ENCODE measurements at regions not wholly inside any gene's neighbourhood (a gene's known extent, or its start where the extent isn't known, plus 50 kb on each side); places are given as distances from the start of the nearest gene placed in this dataset.

GRCh38 chr5:143913008-143913752 lies 101.2 kb downstream of the HMHB1 start:
- H3K27ac ChIP-seq (ENCODE audit: control insufficient read depth, insufficient read depth): no peak overlapping the region
- no peaks in the 10 kb centered on the region for H3K4me1 ChIP-seq (ENCODE audit: control insufficient read depth, insufficient read depth, low read length)
- no peak for ATAC-seq
- FAIRE-seq: no peak
- H3K4me2 ChIP-seq (ENCODE audit: control insufficient read depth, insufficient read depth): no peak overlapping the region
- no peaks in the 10 kb centered on the region for H3K36me3 ChIP-seq (ENCODE audit: control insufficient read depth in 2 of 2, insufficient read depth in 2 of 2, low read length in 1 of 2)
- no peaks in the 10 kb centered on the region for H3K27me3 ChIP-seq (replicated peaks in 1 of 2; ENCODE audit: control insufficient read depth in 2 of 2, insufficient read depth in 2 of 2, low read length in 1 of 2)
- H2AFZ ChIP-seq (ENCODE audit: control insufficient read depth, low read depth, low read length): no peak overlapping the region
- no peak overlapping the region for H3K9ac ChIP-seq (ENCODE audit: control insufficient read depth, insufficient read depth, low read length)
- ChIA-PET CTCF (no interaction called here), SMC1A (ENCODE audit: uncharacterized antibody, unreplicated experiment) (no interaction called here), POLR2A (no interaction called here), RAD21 (ENCODE audit: unreplicated experiment) (no interaction called here)
- no peak overlapping the region for H3K4me3 ChIP-seq
- H3K9me3 ChIP-seq (replicated peaks; ENCODE audit: control insufficient read depth, insufficient read depth, low read length): no peaks in the 10 kb centered on the region
- 96% methylated on average over 1 of the region's 1 CpG for WGBS (ENCODE audit: insufficient coverage, insufficient replicate concordance, low lambda C conversion rate, missing lambda C conversion rate)
- no peaks in the 10 kb centered on the region for H3K79me2 ChIP-seq (ENCODE audit: control insufficient read depth, insufficient read depth, low read length)
- H4K20me1 ChIP-seq (ENCODE audit: control insufficient read depth, insufficient read depth): no peaks in the 10 kb centered on the region
- in situ Hi-C loops (cut with MboI): no loop called here
- intact Hi-C loops (cut with micrococcal nuclease; ENCODE audit: unreplicated experiment): no loop called here
- TF ChIP-seq BCLAF1 (IDR thresholded peaks at IDR 0.05) (no peak), POU2F2 (IDR thresholded peaks at IDR 0.05; ENCODE audit: borderline replicate concordance, low read depth, low read length) (no peak), HDAC2 (IDR thresholded peaks at IDR 0.05) (no peak), ZNF592 (IDR thresholded peaks at IDR 0.05) (no peak), SUZ12 (IDR thresholded peaks at IDR 0.05; ENCODE audit: unreplicated experiment) (no peak), RCOR1 (conservative IDR thresholded peaks at IDR 0.05; ENCODE audit: low read depth, low read length) (no peak), ATF7 (IDR thresholded peaks at IDR 0.05; ENCODE audit: low read depth) (no peak), LARP7 (IDR thresholded peaks at IDR 0.05) (no peak), NRF1 (conservative IDR thresholded peaks at IDR 0.05; ENCODE audit: low read depth, low read length) (no peak), NFYB (IDR thresholded peaks at IDR 0.05; ENCODE audit: insufficient read depth, low read depth, low read length) (no peak)
- TF ChIP-seq, protein P1, sequence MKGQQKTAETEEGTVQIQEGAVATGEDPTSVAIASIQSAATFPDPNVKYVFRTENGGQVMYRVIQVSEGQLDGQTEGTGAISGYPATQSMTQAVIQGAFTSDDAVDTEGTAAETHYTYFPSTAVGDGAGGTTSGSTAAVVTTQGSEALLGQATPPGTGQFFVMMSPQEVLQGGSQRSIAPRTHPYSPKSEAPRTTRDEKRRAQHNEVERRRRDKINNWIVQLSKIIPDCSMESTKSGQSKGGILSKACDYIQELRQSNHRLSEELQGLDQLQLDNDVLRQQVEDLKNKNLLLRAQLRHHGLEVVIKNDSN (IDR thresholded peaks at IDR 0.05; ENCODE audit: borderline replicate concordance, extremely low read length, insufficient read depth, low read depth, low read length): no peak
- no peak for DNase-seq (ENCODE audit: low read depth, low spot score)
- BruUV-seq (replicated peaks): no TSS peak

Measured in GM12878 (cell line).